SK-N-SH (cell line): ENCODE measurements at regions not wholly inside any gene's neighbourhood (a gene's known extent, or its start where the extent isn't known, plus 50 kb on each side); places are given as distances from the start of the nearest gene placed in this dataset.

Experiments used
- CTCF ChIA-PET: fragments of 300-600, 350-600 bp; formaldehyde crosslinking; extraction: SDS; loops from one replicate; lab custom pipeline; 2021; lab: Yijun Ruan, JAX
- POLR2A ChIA-PET: fragments of 350-600 bp; sonication (Branson Sonifier 250); formaldehyde crosslinking; extraction: SDS; loops from one replicate; lab custom pipeline; 2020; ENCODE audit warnings: antibody characterized with exemption, inconsistent platforms; lab: Yijun Ruan, JAX
- DNase-seq: peaks from one replicate; pipeline ENCODE4 v3.0.0; 2012
- H2AFZ ChIP-seq: fragments of 200-600 bp; sonication (generic); 2 replicates; pipeline ENCODE4 v1.8.1; 2016; ENCODE audit warnings: antibody characterized with exemption, mild to moderate bottlenecking, low read depth
- H3F3A ChIP-seq: fragments of 200-600 bp; sonication (generic); replicated peaks from 2 replicates; pipeline ENCODE3; 2016; ENCODE audit warnings: antibody characterized with exemption, mild to moderate bottlenecking; ENCODE audit not compliant: insufficient read depth
- H3K27ac ChIP-seq, 2 experiments: fragments of 200-500 bp in 1 of 2; fragments of 200-600 bp in 1 of 2; sonication (Bioruptor generic) in 1 of 2; sonication (generic), shearing (Covaris generic) in 1 of 2; 2 replicates each; pipeline versions ENCODE4 v1.5.1 to v1.6.1; 2014 to 2016; ENCODE audit warnings: low read depth in 2 of 2, inconsistent platforms in 1 of 2, low read length in 1 of 2, mild to moderate bottlenecking in 1 of 2, mixed read lengths in 1 of 2
- H3K27me3 ChIP-seq: fragments of 200-600 bp; sonication (generic), shearing (Covaris generic); 2 replicates; pipeline ENCODE4 v1.6.1; 2016; ENCODE audit warnings: mixed run types; ENCODE audit not compliant: insufficient read depth
- H3K36me3 ChIP-seq, 2 experiments: fragments of 200-500 bp in 1 of 2; fragments of 200-600 bp in 1 of 2; sonication (Bioruptor generic) in 1 of 2; sonication (generic) in 1 of 2; replicated peaks in 1 of 2; 2 replicates each; pipeline versions ENCODE3 to v1.5.1; 2014 to 2016; ENCODE audit warnings: low read length in 1 of 2, mild to moderate bottlenecking in 1 of 2; ENCODE audit not compliant: insufficient read depth in 2 of 2, control insufficient read depth in 1 of 2
- H3K4me1 ChIP-seq, 2 experiments: fragments of 200-500 bp in 1 of 2; fragments of 200-600 bp in 1 of 2; sonication (Bioruptor generic) in 1 of 2; sonication (generic), shearing (Covaris generic) in 1 of 2; 2 replicates each; pipeline versions ENCODE4 v1.5.1 to v1.6.1; 2014 to 2016; ENCODE audit warnings: low read depth in 1 of 2, low read length in 1 of 2, mixed run types in 1 of 2; ENCODE audit not compliant: insufficient read depth in 2 of 2, control insufficient read depth in 1 of 2
- H3K4me2 ChIP-seq: fragments of 200-600 bp; sonication (generic), shearing (Covaris generic); 2 replicates; pipeline ENCODE4 v1.6.1; 2017; ENCODE audit warnings: mixed run types
- H3K4me3 ChIP-seq, 2 experiments: fragments of 200-500 bp in 1 of 2; fragments of 200-600 bp in 1 of 2; sonication (Bioruptor generic) in 1 of 2; sonication (generic), shearing (Covaris generic) in 1 of 2; 2 replicates each; pipeline versions ENCODE4 v1.5.1 to v1.8.1; 2014 to 2016; ENCODE audit warnings: low read depth in 2 of 2, inconsistent platforms in 1 of 2, low read length in 1 of 2, mild to moderate bottlenecking in 1 of 2, mixed read lengths in 1 of 2, moderate library complexity in 1 of 2
- H3K79me2 ChIP-seq: fragments of 200-600 bp; sonication (generic); 2 replicates; pipeline ENCODE4 v1.8.1; 2017; ENCODE audit warnings: mild to moderate bottlenecking; ENCODE audit not compliant: insufficient read depth
- H3K9ac ChIP-seq: fragments of 200-600 bp; sonication (generic); 2 replicates; pipeline ENCODE4 v1.6.1; 2017; ENCODE audit warnings: mixed run types
- H3K9me2 ChIP-seq: fragments of 200-600 bp; sonication (generic); 2 replicates; pipeline ENCODE4 v1.6.1; 2017; ENCODE audit warnings: mixed run types
- H3K9me3 ChIP-seq: fragments of 200-600 bp; sonication (generic); 2 replicates; pipeline ENCODE4 v1.6.1; 2017; ENCODE audit warnings: mixed run types, mild to moderate bottlenecking, moderate library complexity
- H4K20me1 ChIP-seq: fragments of 200-600 bp; sonication (generic); 2 replicates; pipeline ENCODE4 v1.6.1; 2017; ENCODE audit warnings: mild to moderate bottlenecking, mixed run types; ENCODE audit not compliant: insufficient read depth
- EP300 ChIP-seq, 2 experiments: IDR thresholded peaks; 2 replicates each; pipeline versions ENCODE4 v1.4.0 to v1.6.1; 2012; ENCODE audit warnings: borderline replicate concordance in 1 of 2, low read depth in 1 of 2, low read length in 1 of 2
- EZH2phosphoT487 ChIP-seq: fragments of 200-600 bp; sonication (generic); IDR thresholded peaks from 2 replicates; pipeline ENCODE4 v1.6.1; 2017; ENCODE audit warnings: low read depth, mixed run types, mild to moderate bottlenecking, antibody characterized with exemption, moderate library complexity, borderline replicate concordance
- FOSL2 ChIP-seq: IDR thresholded peaks from 2 replicates; pipeline ENCODE4 v1.4.0; 2012; ENCODE audit warnings: low read depth, mild to moderate bottlenecking, moderate library complexity, borderline replicate concordance
- FOXJ3 ChIP-seq: sonication (generic); formaldehyde crosslinking; IDR thresholded peaks from 2 replicates; pipeline ENCODE4 v1.5.1; 2020; ENCODE audit warnings: mild to moderate bottlenecking, missing genetic modification reagents
- FOXM1 ChIP-seq: IDR thresholded peaks from 2 replicates; pipeline ENCODE4 v1.4.0; 2012; ENCODE audit warnings: low read depth, mild to moderate bottlenecking
- GABPA ChIP-seq: IDR thresholded peaks from 2 replicates; pipeline ENCODE4 v1.4.0; 2012; ENCODE audit warnings: low read depth, mild to moderate bottlenecking
- POLR2AphosphoS5 ChIP-seq: IDR thresholded peaks from 2 replicates; pipeline ENCODE4 v1.6.1; 2012; ENCODE audit warnings: low read depth, low read length
- RAD21 ChIP-seq: IDR thresholded peaks from 2 replicates; pipeline ENCODE4 v1.6.1; 2012; ENCODE audit warnings: mild to moderate bottlenecking, low read length
- SMC3 ChIP-seq: IDR thresholded peaks from 2 replicates; pipeline ENCODE4 v1.6.1; 2012; ENCODE audit warnings: low read depth, low read length, improper control_type of control experiment
- TEAD4 ChIP-seq: IDR thresholded peaks from 2 replicates; pipeline ENCODE4 v1.4.0; 2012; ENCODE audit warnings: mild to moderate bottlenecking, borderline replicate concordance; ENCODE audit not compliant: insufficient read depth
- WGBS: methylation state at CpG from one replicate; pipeline ENCODE4 v1.1.6; 2017; ENCODE audit warnings: low lambda C conversion rate; 5-methylcytosine and 5-hydroxymethylcytosine counted together
- TF ChIP-seq, protein P1 (sequence below): fragments of 200-600 bp; sonication (generic); IDR thresholded peaks from 2 replicates; pipeline ENCODE4 v1.6.1; 2017; ENCODE audit warnings: antibody characterized with exemption, mild to moderate bottlenecking, moderate library complexity
- TF ChIP-seq, protein P2 (sequence below): IDR thresholded peaks from 2 replicates; pipeline ENCODE4; 2012
- TF ChIP-seq, protein P3 (sequence below): IDR thresholded peaks from 2 replicates; pipeline ENCODE4 v1.4.0; 2012; ENCODE audit warnings: low read depth, borderline replicate concordance
- TF ChIP-seq, protein P4 (sequence below): IDR thresholded peaks from 2 replicates; pipeline ENCODE4 v1.6.1; 2012; ENCODE audit warnings: mild to moderate bottlenecking, low read depth, low read length, moderate library complexity
- TF ChIP-seq, protein P5 (sequence below): IDR thresholded peaks from 2 replicates; pipeline ENCODE4 v1.4.0; 2012; ENCODE audit warnings: low read depth, borderline replicate concordance
- TF ChIP-seq, protein P6 (sequence below): fragments of 150-350 bp; IDR thresholded peaks from 2 replicates; pipeline ENCODE4 v1.6.1; 2017; ENCODE audit warnings: antibody characterized with exemption, low read length, low read depth, borderline replicate concordance

DNA sequence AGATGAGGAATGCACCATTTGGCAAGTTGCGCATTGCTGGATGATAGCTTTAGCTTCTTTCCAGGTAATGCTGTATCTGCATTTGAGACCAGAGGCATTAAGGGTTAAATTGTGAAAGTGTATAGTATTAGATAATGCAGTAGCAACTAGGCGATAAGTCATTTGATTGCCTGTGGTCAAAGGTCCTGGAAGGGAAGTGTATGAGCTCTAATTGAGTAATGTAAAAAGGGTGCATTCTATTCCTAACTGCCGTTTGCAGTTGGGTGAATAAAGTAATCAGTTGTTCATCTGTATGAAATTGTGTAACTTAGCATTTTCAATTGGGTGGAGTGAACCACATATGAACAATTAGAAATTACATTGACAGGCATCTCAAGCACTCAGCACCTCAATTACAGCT lies 54.5 kb upstream of the WDR1 start:
- Histone ChIP-seq H3K9ac (no peak overlapping the region), H3K4me1 (peaks cover 3 to 11% of the 10 kb centered on the region in 2 experiments; a peak in 2 of 4 replicates), H3K79me2 (no peaks in the 10 kb centered on the region), H3K9me2 (no peaks in the 10 kb centered on the region), H4K20me1 (no peaks in the 10 kb centered on the region), H3K36me3 (no peaks in the 10 kb centered on the region), H3K27me3 (no peaks in the 10 kb centered on the region; the same call in 1 of the 2 replicates), H3K9me3 (no peaks in the 10 kb centered on the region), H3K27ac (no peak overlapping the region), H3K4me3 (no peak overlapping the region), H3F3A (no peaks in the 10 kb centered on the region), H3K4me2 (no peak overlapping the region), H2AFZ (no peak overlapping the region)
- ChIA-PET CTCF (interaction anchor here (1.0 to 1.9 kb wide), 2 partner anchors 14 to 367 kb away, joined by 5 to 10 read pairs; no protein-coding TSS in a partner anchor), POLR2A (no interaction called here)
- DNase-seq, result no peak
- TF ChIP-seq FOSL2, result no peak
- WGBS, result 42% methylated on average over 3 of the region's 3 CpGs

DNA sequence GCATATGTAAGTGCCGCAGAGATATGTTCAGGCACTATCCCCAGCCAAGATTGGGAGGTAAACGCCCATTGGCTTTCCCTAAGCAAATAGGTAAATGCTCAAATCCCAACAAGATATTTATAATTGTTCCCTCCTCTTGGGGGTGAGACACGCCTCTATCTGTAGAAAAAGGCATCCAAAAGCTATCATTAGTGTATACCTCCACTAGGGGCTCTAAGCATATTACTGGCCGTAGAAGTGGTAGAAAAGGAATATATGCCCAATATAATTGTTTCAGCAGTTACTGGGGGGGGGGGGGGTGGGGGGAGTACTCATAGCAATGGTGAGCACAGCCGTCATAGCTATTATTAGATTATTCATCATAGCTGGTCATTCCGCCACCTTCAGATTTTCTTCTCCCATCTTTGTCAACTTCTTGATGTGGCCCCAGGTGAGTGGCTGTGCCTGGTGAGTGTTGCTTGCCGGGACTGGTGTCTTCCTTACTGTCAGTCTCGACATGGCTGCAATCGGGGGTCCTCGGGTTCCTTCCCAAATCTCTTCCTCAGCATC lies 53.3 kb upstream of the WDR1 start:
- POLR2A ChIA-PET, result no interaction called here
- Histone ChIP-seq H3K9ac (no peak overlapping the region), H3K9me2 (no peaks in the 10 kb centered on the region), H3K4me1 (peaks cover 3 to 11% of the 10 kb centered on the region in 2 experiments; a peak in 2 of 4 replicates), H2AFZ (no peak overlapping the region), H3K36me3 (no peaks in the 10 kb centered on the region), H3K9me3 (no peaks in the 10 kb centered on the region), H3K4me2 (no peak overlapping the region), H3K4me3 (no peak overlapping the region), H4K20me1 (no peaks in the 10 kb centered on the region), H3F3A (no peaks in the 10 kb centered on the region), H3K27ac (no peak overlapping the region), H3K27me3 (no peaks in the 10 kb centered on the region; the same call in 1 of the 2 replicates), H3K79me2 (no peaks in the 10 kb centered on the region)
- no peak for DNase-seq
- CTCF ChIA-PET, result interaction anchor here (1.9 kb wide), 1 partner anchor 13 kb away, joined by 10 read pairs; no protein-coding TSS in a partner anchor
- WGBS, result 28% methylated on average over 10 of the region's 10 CpGs
- TF ChIP-seq FOXJ3 (CRISPR knock-in tag), result no peak
- TF ChIP-seq, protein P1, sequence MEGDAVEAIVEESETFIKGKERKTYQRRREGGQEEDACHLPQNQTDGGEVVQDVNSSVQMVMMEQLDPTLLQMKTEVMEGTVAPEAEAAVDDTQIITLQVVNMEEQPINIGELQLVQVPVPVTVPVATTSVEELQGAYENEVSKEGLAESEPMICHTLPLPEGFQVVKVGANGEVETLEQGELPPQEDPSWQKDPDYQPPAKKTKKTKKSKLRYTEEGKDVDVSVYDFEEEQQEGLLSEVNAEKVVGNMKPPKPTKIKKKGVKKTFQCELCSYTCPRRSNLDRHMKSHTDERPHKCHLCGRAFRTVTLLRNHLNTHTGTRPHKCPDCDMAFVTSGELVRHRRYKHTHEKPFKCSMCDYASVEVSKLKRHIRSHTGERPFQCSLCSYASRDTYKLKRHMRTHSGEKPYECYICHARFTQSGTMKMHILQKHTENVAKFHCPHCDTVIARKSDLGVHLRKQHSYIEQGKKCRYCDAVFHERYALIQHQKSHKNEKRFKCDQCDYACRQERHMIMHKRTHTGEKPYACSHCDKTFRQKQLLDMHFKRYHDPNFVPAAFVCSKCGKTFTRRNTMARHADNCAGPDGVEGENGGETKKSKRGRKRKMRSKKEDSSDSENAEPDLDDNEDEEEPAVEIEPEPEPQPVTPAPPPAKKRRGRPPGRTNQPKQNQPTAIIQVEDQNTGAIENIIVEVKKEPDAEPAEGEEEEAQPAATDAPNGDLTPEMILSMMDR, result no peak
- TF ChIP-seq TEAD4, result no peak
- TF ChIP-seq, protein P2, sequence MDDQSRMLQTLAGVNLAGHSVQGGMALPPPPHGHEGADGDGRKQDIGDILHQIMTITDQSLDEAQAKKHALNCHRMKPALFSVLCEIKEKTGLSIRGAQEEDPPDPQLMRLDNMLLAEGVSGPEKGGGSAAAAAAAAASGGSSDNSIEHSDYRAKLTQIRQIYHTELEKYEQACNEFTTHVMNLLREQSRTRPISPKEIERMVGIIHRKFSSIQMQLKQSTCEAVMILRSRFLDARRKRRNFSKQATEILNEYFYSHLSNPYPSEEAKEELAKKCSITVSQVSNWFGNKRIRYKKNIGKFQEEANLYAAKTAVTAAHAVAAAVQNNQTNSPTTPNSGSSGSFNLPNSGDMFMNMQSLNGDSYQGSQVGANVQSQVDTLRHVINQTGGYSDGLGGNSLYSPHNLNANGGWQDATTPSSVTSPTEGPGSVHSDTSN, result no peak
- TF ChIP-seq, protein P3, sequence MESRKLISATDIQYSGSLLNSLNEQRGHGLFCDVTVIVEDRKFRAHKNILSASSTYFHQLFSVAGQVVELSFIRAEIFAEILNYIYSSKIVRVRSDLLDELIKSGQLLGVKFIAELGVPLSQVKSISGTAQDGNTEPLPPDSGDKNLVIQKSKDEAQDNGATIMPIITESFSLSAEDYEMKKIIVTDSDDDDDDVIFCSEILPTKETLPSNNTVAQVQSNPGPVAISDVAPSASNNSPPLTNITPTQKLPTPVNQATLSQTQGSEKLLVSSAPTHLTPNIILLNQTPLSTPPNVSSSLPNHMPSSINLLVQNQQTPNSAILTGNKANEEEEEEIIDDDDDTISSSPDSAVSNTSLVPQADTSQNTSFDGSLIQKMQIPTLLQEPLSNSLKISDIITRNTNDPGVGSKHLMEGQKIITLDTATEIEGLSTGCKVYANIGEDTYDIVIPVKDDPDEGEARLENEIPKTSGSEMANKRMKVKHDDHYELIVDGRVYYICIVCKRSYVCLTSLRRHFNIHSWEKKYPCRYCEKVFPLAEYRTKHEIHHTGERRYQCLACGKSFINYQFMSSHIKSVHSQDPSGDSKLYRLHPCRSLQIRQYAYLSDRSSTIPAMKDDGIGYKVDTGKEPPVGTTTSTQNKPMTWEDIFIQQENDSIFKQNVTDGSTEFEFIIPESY, result no peak
- no peak for TF ChIP-seq SMC3
- TF ChIP-seq EZH2phosphoT487, result no peak
- TF ChIP-seq POLR2AphosphoS5, result no peak
- TF ChIP-seq, protein P4, sequence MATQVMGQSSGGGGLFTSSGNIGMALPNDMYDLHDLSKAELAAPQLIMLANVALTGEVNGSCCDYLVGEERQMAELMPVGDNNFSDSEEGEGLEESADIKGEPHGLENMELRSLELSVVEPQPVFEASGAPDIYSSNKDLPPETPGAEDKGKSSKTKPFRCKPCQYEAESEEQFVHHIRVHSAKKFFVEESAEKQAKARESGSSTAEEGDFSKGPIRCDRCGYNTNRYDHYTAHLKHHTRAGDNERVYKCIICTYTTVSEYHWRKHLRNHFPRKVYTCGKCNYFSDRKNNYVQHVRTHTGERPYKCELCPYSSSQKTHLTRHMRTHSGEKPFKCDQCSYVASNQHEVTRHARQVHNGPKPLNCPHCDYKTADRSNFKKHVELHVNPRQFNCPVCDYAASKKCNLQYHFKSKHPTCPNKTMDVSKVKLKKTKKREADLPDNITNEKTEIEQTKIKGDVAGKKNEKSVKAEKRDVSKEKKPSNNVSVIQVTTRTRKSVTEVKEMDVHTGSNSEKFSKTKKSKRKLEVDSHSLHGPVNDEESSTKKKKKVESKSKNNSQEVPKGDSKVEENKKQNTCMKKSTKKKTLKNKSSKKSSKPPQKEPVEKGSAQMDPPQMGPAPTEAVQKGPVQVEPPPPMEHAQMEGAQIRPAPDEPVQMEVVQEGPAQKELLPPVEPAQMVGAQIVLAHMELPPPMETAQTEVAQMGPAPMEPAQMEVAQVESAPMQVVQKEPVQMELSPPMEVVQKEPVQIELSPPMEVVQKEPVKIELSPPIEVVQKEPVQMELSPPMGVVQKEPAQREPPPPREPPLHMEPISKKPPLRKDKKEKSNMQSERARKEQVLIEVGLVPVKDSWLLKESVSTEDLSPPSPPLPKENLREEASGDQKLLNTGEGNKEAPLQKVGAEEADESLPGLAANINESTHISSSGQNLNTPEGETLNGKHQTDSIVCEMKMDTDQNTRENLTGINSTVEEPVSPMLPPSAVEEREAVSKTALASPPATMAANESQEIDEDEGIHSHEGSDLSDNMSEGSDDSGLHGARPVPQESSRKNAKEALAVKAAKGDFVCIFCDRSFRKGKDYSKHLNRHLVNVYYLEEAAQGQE, result no peak
- TF ChIP-seq, protein P5, sequence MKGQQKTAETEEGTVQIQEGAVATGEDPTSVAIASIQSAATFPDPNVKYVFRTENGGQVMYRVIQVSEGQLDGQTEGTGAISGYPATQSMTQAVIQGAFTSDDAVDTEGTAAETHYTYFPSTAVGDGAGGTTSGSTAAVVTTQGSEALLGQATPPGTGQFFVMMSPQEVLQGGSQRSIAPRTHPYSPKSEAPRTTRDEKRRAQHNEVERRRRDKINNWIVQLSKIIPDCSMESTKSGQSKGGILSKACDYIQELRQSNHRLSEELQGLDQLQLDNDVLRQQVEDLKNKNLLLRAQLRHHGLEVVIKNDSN, result no peak
- no peak for TF ChIP-seq FOXM1
- TF ChIP-seq, protein P6, sequence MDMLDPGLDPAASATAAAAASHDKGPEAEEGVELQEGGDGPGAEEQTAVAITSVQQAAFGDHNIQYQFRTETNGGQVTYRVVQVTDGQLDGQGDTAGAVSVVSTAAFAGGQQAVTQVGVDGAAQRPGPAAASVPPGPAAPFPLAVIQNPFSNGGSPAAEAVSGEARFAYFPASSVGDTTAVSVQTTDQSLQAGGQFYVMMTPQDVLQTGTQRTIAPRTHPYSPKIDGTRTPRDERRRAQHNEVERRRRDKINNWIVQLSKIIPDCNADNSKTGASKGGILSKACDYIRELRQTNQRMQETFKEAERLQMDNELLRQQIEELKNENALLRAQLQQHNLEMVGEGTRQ, result no peak
- no peak for TF ChIP-seq EP300 (IDR thresholded peaks at IDR 0.05; ENCODE audit: borderline replicate concordance in 1 of 2, low read depth in 1 of 2, low read length in 1 of 2)
- no peak for TF ChIP-seq GABPA
- TF ChIP-seq RAD21, result no peak
